Gastrocnemius medialis (tissue), 4 donors: ENCODE measurements at regions not wholly inside any gene's neighbourhood (a gene's known extent, or its start where the extent isn't known, plus 50 kb on each side); places are given as distances from the start of the nearest gene placed in this dataset.

ENCODE experiments used
- POLR2A ChIP-seq, 2 donors: fragments of 450-650 bp; IDR thresholded peaks; one replicate each; pipeline ENCODE4 v1.6.1; 2017; ENCODE audit warnings: antibody characterized with exemption in 2 of 2, mild to moderate bottlenecking in 2 of 2, moderate library complexity in 2 of 2
- TF ChIP-seq, protein P1 (sequence below), 5 experiments: fragments of 450-650 bp in 3 of 5; fragments of 200-600 bp in 2 of 5; sonication (generic) in 2 of 5; IDR thresholded peaks in 4 of 5; conservative IDR thresholded peaks in 1 of 5; 1 replicate in 4 of 5; 2 replicates in 1 of 5; pipeline ENCODE4 v1.5.1; 2016 to 2019; ENCODE audit warnings: antibody characterized with exemption in 5 of 5, mild to moderate bottlenecking in 3 of 5, moderate library complexity in 3 of 5

DNA sequence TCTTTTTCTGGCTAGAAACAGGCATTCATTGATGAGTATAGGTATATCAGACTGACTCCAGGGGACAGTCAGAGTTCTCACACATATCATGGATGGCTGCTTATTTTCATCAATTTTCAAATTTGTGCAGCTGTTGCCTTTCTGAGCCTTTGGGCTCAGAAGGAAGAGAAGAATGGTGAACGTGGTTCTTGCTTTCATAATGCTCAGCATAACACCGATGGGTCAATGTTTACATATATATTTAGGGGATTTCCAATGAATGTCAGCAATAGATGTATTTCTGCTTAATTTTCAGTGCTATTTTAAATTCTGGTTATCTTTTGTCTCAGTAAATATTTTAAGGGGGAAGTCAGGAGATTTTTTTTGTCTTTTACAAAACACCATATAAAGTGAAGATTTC, 581.4 kb upstream of the DPPA4 start:
- TF ChIP-seq, protein P1, sequence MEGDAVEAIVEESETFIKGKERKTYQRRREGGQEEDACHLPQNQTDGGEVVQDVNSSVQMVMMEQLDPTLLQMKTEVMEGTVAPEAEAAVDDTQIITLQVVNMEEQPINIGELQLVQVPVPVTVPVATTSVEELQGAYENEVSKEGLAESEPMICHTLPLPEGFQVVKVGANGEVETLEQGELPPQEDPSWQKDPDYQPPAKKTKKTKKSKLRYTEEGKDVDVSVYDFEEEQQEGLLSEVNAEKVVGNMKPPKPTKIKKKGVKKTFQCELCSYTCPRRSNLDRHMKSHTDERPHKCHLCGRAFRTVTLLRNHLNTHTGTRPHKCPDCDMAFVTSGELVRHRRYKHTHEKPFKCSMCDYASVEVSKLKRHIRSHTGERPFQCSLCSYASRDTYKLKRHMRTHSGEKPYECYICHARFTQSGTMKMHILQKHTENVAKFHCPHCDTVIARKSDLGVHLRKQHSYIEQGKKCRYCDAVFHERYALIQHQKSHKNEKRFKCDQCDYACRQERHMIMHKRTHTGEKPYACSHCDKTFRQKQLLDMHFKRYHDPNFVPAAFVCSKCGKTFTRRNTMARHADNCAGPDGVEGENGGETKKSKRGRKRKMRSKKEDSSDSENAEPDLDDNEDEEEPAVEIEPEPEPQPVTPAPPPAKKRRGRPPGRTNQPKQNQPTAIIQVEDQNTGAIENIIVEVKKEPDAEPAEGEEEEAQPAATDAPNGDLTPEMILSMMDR (IDR thresholded peaks at IDR 0.05 in 4 of 5, conservative IDR thresholded peaks at IDR 0.05 in 1 of 5), result no peak
- TF ChIP-seq POLR2A (IDR thresholded peaks at IDR 0.05), result no peak
